ENCODE measurements at regions not wholly inside any gene's neighbourhood (a gene's known extent, or its start where the extent isn't known, plus 50 kb on each side); places are given as distances from the start of the nearest gene placed in this dataset.

DNA sequence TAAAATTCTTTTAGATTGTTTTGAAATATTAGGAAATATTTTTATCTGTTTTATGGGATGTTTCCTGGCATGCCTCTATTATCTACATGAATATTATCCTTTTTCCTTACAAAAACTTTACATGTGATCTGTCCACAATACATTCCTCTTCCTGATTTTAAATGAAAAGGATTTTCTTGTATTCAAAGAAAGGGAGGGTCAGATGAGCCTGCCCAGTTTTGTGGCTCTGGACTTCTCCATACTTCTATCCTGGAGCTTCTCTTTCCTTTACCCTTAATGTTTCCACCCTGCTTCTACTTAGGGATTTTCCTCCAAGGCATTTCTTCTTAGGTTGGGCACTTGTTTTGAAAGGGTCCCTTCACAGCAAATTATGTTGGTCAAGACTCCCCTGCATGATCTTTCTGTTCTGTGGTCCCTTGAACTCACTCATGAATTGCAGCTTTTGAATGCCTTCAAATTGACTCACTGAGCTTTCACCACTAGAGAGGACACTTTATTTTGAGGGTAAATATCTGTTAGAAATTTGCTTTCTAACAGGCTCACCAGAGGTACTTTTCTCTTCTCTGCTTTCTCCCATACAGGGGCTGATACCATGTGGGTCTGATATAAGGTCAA is 104.9 kb downstream of the CENPW start:
- no peak for DNase-seq
- ATAC-seq, result no peak
- TF ChIP-seq, protein P1, sequence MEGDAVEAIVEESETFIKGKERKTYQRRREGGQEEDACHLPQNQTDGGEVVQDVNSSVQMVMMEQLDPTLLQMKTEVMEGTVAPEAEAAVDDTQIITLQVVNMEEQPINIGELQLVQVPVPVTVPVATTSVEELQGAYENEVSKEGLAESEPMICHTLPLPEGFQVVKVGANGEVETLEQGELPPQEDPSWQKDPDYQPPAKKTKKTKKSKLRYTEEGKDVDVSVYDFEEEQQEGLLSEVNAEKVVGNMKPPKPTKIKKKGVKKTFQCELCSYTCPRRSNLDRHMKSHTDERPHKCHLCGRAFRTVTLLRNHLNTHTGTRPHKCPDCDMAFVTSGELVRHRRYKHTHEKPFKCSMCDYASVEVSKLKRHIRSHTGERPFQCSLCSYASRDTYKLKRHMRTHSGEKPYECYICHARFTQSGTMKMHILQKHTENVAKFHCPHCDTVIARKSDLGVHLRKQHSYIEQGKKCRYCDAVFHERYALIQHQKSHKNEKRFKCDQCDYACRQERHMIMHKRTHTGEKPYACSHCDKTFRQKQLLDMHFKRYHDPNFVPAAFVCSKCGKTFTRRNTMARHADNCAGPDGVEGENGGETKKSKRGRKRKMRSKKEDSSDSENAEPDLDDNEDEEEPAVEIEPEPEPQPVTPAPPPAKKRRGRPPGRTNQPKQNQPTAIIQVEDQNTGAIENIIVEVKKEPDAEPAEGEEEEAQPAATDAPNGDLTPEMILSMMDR (IDR thresholded peaks at IDR 0.05), result no peak
- no peaks in the 10 kb centered on the region for H3K4me1 ChIP-seq
- no peak overlapping the region for H3K4me3 ChIP-seq
- H3K27ac ChIP-seq, result no peak overlapping the region
- H3K36me3 ChIP-seq, result no peaks in the 10 kb centered on the region
- intact Hi-C loops (cut with DNase I), result no loop called here
- H3K27me3 ChIP-seq, result no peaks in the 10 kb centered on the region
- peaks cover 0 to 11% (median 0%) of the 10 kb centered on the region in 11 donors for H3K9me3 ChIP-seq

DNA sequence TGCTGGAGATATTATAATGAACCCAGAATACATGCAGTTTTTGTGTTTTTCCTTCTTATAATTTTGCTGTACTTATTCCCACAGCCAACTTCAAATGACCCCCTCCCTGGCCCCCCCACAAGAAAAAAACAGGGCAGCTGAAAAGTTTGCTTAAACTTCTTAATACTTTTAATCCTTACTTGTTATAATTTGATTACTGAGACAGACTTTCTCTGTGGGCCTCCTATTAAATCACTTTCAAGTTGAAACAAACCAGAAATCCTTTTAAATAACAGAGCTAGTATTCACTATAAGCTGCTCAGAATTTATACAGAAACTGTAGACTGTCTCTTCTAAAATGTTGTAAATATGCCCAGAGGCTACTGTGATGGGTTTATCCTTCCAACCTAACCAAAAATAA is 106.3 kb downstream of the CENPW start:
- no peak for ATAC-seq
- no peak for DNase-seq
- Histone ChIP-seq H3K4me1 (no peaks in the 10 kb centered on the region), H3K36me3 (no peaks in the 10 kb centered on the region), H3K27ac (no peak overlapping the region), H3K27me3 (no peaks in the 10 kb centered on the region), H3K4me3 (no peak overlapping the region), H3K9me3 (peaks cover 0 to 11% (median 0%) of the 10 kb centered on the region in 11 donors)
- TF ChIP-seq, protein P1 (IDR thresholded peaks at IDR 0.05), result no peak
- intact Hi-C loops (cut with DNase I), result no loop called here

DNA sequence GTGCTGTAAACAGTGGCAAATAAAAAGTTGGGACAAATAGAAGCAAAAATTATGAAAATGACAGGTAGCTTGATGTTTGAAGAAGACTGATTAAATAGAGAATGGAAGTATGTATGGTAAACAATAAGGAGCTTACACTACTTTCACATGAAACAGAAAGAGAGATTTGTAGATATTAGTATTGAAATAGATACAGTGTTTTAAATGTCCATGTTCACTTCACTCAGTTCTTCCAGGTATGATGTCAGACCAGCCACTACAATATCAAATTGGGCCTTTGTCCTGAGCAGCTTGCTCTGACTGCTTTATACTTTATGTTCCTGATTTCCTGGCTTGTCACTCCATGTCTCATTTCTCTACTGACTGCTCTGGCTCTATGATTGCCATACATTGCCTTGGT is 107.5 kb downstream of the CENPW start:
- no peak overlapping the region for H3K4me3 ChIP-seq
- H3K4me1 ChIP-seq, result no peaks in the 10 kb centered on the region
- DNase-seq (no peak), ATAC-seq (no peak)
- H3K36me3 ChIP-seq, result no peaks in the 10 kb centered on the region
- no peak overlapping the region for H3K27ac ChIP-seq
- peaks cover 0 to under 1% (median 0%) of the 10 kb centered on the region in 11 donors for H3K9me3 ChIP-seq
- H3K27me3 ChIP-seq, result no peaks in the 10 kb centered on the region
- intact Hi-C loops (cut with DNase I), result no loop called here
- TF ChIP-seq, protein P1 (IDR thresholded peaks at IDR 0.05), result no peak

DNA sequence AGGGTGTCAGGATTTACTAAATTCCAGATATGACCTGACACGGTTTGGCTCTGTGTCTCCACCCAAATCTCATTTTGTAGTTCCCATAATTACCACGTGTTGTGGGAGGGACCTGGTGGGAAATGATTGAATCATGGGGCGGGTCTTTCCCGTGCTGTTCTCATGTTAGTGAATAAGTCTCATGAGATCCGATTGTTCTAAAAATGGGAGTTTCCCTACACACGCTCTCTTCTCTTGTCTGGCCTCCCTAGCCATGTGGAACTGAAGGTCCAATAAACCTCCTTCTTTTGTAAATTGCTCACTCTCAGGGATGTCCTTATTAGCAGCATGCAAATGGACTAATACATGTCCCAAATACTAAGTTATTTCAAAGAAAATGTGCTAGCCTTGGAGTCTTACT is 121.1 kb downstream of the CENPW start:
- Histone ChIP-seq H3K27me3 (no peaks in the 10 kb centered on the region), H3K4me3 (no peak overlapping the region), H3K27ac (no peak overlapping the region), H3K4me1 (no peaks in the 10 kb centered on the region), H3K9me3 (peaks cover 0 to 9% (median 0%) of the 10 kb centered on the region in 11 donors), H3K36me3 (no peaks in the 10 kb centered on the region)
- ATAC-seq (no peak), DNase-seq (no peak)
- 51 to 63% methylated on average over 6 of the region's 6 CpGs for WGBS, 2 donors
- intact Hi-C loops (cut with DNase I), result no loop called here
- TF ChIP-seq, protein P1 (IDR thresholded peaks at IDR 0.05), result no peak

Data from heart right ventricle (tissue), 16 donors.